Liver (tissue), 8 donors: ENCODE measurements at regions not wholly inside any gene's neighbourhood (a gene's known extent, or its start where the extent isn't known, plus 50 kb on each side); places are given as distances from the start of the nearest gene placed in this dataset.

Source experiments
- DNase-seq: peaks from one replicate; pipeline ENCODE4 v3.0.0-alpha.2; 2017; ENCODE audit warnings: low spot score
- H3K27ac ChIP-seq, 2 donors: one replicate each; pipeline ENCODE4 v1.7.0; 2013; ENCODE audit warnings: inconsistent platforms in 2 of 2, low read length in 2 of 2, control low read depth in 1 of 2, low read depth in 1 of 2, mild to moderate bottlenecking in 1 of 2
- H3K27me3 ChIP-seq, 4 donors: one replicate each; pipeline versions ENCODE4 v1.6.1 to v1.7.0; 2013; ENCODE audit warnings: low read length in 3 of 4, inconsistent platforms in 1 of 4, mild to moderate bottlenecking in 1 of 4, moderate library complexity in 1 of 4; ENCODE audit not compliant: control insufficient read depth in 4 of 4, insufficient read depth in 4 of 4
- H3K36me3 ChIP-seq, 4 donors: one replicate each; pipeline versions ENCODE4 v1.6.1 to v1.7.0; 2013; ENCODE audit warnings: low read length in 3 of 4, mild to moderate bottlenecking in 3 of 4, low read depth in 1 of 4, moderate library complexity in 1 of 4; ENCODE audit not compliant: control insufficient read depth in 4 of 4, insufficient read depth in 3 of 4
- H3K4me1 ChIP-seq, 4 donors: one replicate each; pipeline versions ENCODE4 v1.6.1 to v1.7.0; 2013; ENCODE audit warnings: low read length in 3 of 4, mild to moderate bottlenecking in 3 of 4, moderate library complexity in 1 of 4; ENCODE audit not compliant: control insufficient read depth in 4 of 4, insufficient read depth in 4 of 4
- H3K4me3 ChIP-seq, 3 donors: one replicate each; pipeline versions ENCODE4 v1.6.1 to v1.7.0; 2013; ENCODE audit warnings: low read length in 3 of 3, control low read depth in 1 of 3, low read depth in 1 of 3, mild to moderate bottlenecking in 1 of 3
- H3K9ac ChIP-seq, 2 donors: one replicate each; pipeline ENCODE4 v1.7.0; 2013; ENCODE audit warnings: low read length in 2 of 2, mild to moderate bottlenecking in 2 of 2, moderate library complexity in 2 of 2, control low read depth in 1 of 2, low read depth in 1 of 2
- H3K9me3 ChIP-seq, 4 donors: one replicate each; pipeline versions ENCODE4 v1.6.1 to v1.7.0; 2013; ENCODE audit warnings: low read length in 3 of 4; ENCODE audit not compliant: control insufficient read depth in 4 of 4
- ATF3 ChIP-seq: IDR thresholded peaks from 2 replicates; pipeline ENCODE4 v1.6.1; 2016; ENCODE audit warnings: antibody characterized with exemption
- CTCF ChIP-seq: fragments of 150-350 bp; IDR thresholded peaks from 2 replicates; pipeline ENCODE4 v1.5.1; 2017; ENCODE audit warnings: improper control_type of control experiment, low read depth, low read length; ENCODE audit not compliant: missing input control
- EGR1 ChIP-seq, 2 donors: IDR thresholded peaks; 2 replicates each; pipeline ENCODE4 v1.6.1; 2016 to 2018; ENCODE audit warnings: antibody characterized with exemption in 2 of 2, low read depth in 2 of 2
- FOXA1 ChIP-seq: IDR thresholded peaks from 2 replicates; pipeline ENCODE4 v1.6.1; 2016; ENCODE audit warnings: antibody characterized with exemption
- FOXA2 ChIP-seq: IDR thresholded peaks from 2 replicates; pipeline ENCODE4 v1.6.1; 2016; ENCODE audit warnings: antibody characterized with exemption
- GABPA ChIP-seq, 2 donors: IDR thresholded peaks in 1 of 2; conservative IDR thresholded peaks in 1 of 2; 2 replicates each; pipeline ENCODE4 v1.6.1; 2016; ENCODE audit warnings: antibody characterized with exemption in 2 of 2, mild to moderate bottlenecking in 1 of 2, moderate library complexity in 1 of 2
- HNF4A ChIP-seq, 2 donors: conservative IDR thresholded peaks; 2 replicates each; pipeline ENCODE4 v1.6.1; 2016; ENCODE audit warnings: antibody characterized with exemption in 2 of 2, mild to moderate bottlenecking in 2 of 2
- HNF4G ChIP-seq: IDR thresholded peaks from 2 replicates; pipeline ENCODE4 v1.6.1; 2016; ENCODE audit warnings: antibody characterized with exemption
- JUND ChIP-seq, 2 donors: IDR thresholded peaks; 2 replicates each; pipeline ENCODE4 v1.6.1; 2016; ENCODE audit warnings: antibody characterized with exemption in 2 of 2
- RAD21 ChIP-seq, 2 donors: IDR thresholded peaks; 2 replicates each; pipeline ENCODE4 v1.6.1; 2016; ENCODE audit warnings: antibody characterized with exemption in 2 of 2, mild to moderate bottlenecking in 2 of 2
- REST ChIP-seq: IDR thresholded peaks from 2 replicates; pipeline ENCODE4 v1.6.1; 2016; ENCODE audit warnings: antibody characterized with exemption, mild to moderate bottlenecking
- RXRA ChIP-seq, 2 donors: IDR thresholded peaks; 2 replicates each; pipeline ENCODE4 v1.6.1; 2017 to 2018; ENCODE audit warnings: antibody characterized with exemption in 2 of 2, mild to moderate bottlenecking in 1 of 2
- TAF1 ChIP-seq: conservative IDR thresholded peaks from 2 replicates; pipeline ENCODE4 v1.6.1; 2016; ENCODE audit warnings: antibody characterized with exemption, mild to moderate bottlenecking
- ZBTB33 ChIP-seq: IDR thresholded peaks from 2 replicates; pipeline ENCODE4 v1.6.1; 2016; ENCODE audit warnings: antibody characterized with exemption
- WGBS: extraction: QIAGEN DNeasy Blood & Tissue Kit; methylation state at CpG from one replicate; pipeline ENCODE4 v1.1.7; 2013; 5-methylcytosine and 5-hydroxymethylcytosine counted together
- donor health status: healthy.
- donor health status: healthy.
- donor health status: healthy.
- donor health status: healthy.
- donor health status: healthy.

- H3K27ac ChIP-seq = no peak overlapping the region
- TF ChIP-seq GABPA (IDR thresholded peaks at IDR 0.05 in 1 of 2, conservative IDR thresholded peaks at IDR 0.05 in 1 of 2) = no peak
- TF ChIP-seq RAD21 (IDR thresholded peaks at IDR 0.05) = no peak
- no peak for TF ChIP-seq TAF1
- TF ChIP-seq RXRA (IDR thresholded peaks at IDR 0.05) = no peak
- no peak for TF ChIP-seq ZBTB33
- no peak for TF ChIP-seq FOXA2
- no peak for TF ChIP-seq EGR1 (IDR thresholded peaks at IDR 0.05; ENCODE audit: low read depth in 2 of 2)
- no peak for TF ChIP-seq FOXA1
- no peak for TF ChIP-seq HNF4G
- no peak for TF ChIP-seq REST
- TF ChIP-seq HNF4A (conservative IDR thresholded peaks at IDR 0.05) = no peak
- no peak for TF ChIP-seq ATF3
- TF ChIP-seq CTCF = no peak
- no peak for TF ChIP-seq JUND (IDR thresholded peaks at IDR 0.05)
- H3K9me3 ChIP-seq = no peaks in the 10 kb centered on the region
- DNase-seq = no peak
- no peaks in the 10 kb centered on the region for H3K36me3 ChIP-seq
- no peak overlapping the region for H3K9ac ChIP-seq
- no peak overlapping the region for H3K4me3 ChIP-seq
- H3K27me3 ChIP-seq = no peaks in the 10 kb centered on the region
- 57% methylated on average over 4 of the region's 4 CpGs for WGBS
- H3K4me1 ChIP-seq = peaks cover 3 to 8% (median 5%) of the 10 kb centered on the region in 4 donors
Measured at GRCh38 chr6:139588734-139589593, 214.5 kb upstream of the CITED2 start.
